Bronchial epithelial cell (primary cell): ENCODE measurements at regions not wholly inside any gene's neighbourhood (a gene's known extent, or its start where the extent isn't known, plus 50 kb on each side); places are given as distances from the start of the nearest gene placed in this dataset.

Experiments used
- DNase-seq: peaks from one replicate; pipeline ENCODE4 v3.0.0-alpha.2; 2010; ENCODE audit warnings: low read depth
- FAIRE-seq: peaks from 2 replicates; lab custom pipeline; 2011; peaks lifted over from hg19 to GRCh38; lab: Jason Lieb, UNC
- H3K27me3 ChIP-seq: 2 replicates; pipeline ENCODE4 v1.5.1; 2011; ENCODE audit warnings: low read length; ENCODE audit not compliant: control insufficient read depth, insufficient read depth
- H3K36me3 ChIP-seq: 2 replicates; pipeline ENCODE4 v1.5.1; 2011; ENCODE audit warnings: low read length; ENCODE audit not compliant: control insufficient read depth, insufficient read depth
- H3K4me3 ChIP-seq: 2 replicates; pipeline ENCODE4 v1.5.1; 2011; ENCODE audit warnings: mild to moderate bottlenecking, low read depth, low read length, control low read depth
- TF ChIP-seq, protein P1 (sequence below): IDR thresholded peaks from 2 replicates; pipeline ENCODE4 v1.5.1; 2011; ENCODE audit warnings: mild to moderate bottlenecking, moderate library complexity, low read length, control low read depth, inconsistent platforms; ENCODE audit not compliant: insufficient read depth, severe bottlenecking

DNA sequence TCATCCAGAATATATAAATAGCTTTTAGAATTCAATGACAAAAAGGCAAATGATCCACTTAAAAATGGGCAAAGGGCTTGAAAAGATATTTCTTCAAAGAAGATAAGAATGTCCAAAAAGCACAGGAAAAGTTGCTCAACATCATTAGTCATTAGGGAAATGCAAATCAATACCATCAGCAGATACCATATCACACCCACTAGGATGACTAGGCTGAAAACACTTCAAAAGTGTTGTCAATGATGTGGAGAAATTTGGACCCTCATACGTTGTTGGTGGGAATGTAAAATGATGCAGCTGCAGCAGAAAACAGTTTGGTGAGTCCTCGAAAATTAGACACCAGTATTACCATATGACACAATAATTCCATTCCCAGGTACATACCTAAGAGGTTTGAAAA is 303.6 kb upstream of the SLC35B3 start:
- peak; percentile 69 for DNase-seq
- TF ChIP-seq, protein P1, sequence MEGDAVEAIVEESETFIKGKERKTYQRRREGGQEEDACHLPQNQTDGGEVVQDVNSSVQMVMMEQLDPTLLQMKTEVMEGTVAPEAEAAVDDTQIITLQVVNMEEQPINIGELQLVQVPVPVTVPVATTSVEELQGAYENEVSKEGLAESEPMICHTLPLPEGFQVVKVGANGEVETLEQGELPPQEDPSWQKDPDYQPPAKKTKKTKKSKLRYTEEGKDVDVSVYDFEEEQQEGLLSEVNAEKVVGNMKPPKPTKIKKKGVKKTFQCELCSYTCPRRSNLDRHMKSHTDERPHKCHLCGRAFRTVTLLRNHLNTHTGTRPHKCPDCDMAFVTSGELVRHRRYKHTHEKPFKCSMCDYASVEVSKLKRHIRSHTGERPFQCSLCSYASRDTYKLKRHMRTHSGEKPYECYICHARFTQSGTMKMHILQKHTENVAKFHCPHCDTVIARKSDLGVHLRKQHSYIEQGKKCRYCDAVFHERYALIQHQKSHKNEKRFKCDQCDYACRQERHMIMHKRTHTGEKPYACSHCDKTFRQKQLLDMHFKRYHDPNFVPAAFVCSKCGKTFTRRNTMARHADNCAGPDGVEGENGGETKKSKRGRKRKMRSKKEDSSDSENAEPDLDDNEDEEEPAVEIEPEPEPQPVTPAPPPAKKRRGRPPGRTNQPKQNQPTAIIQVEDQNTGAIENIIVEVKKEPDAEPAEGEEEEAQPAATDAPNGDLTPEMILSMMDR, result no peak
- Histone ChIP-seq H3K27me3 (no peaks in the 10 kb centered on the region), H3K4me3 (no peak overlapping the region), H3K36me3 (no peaks in the 10 kb centered on the region)
- no peak for FAIRE-seq

DNA sequence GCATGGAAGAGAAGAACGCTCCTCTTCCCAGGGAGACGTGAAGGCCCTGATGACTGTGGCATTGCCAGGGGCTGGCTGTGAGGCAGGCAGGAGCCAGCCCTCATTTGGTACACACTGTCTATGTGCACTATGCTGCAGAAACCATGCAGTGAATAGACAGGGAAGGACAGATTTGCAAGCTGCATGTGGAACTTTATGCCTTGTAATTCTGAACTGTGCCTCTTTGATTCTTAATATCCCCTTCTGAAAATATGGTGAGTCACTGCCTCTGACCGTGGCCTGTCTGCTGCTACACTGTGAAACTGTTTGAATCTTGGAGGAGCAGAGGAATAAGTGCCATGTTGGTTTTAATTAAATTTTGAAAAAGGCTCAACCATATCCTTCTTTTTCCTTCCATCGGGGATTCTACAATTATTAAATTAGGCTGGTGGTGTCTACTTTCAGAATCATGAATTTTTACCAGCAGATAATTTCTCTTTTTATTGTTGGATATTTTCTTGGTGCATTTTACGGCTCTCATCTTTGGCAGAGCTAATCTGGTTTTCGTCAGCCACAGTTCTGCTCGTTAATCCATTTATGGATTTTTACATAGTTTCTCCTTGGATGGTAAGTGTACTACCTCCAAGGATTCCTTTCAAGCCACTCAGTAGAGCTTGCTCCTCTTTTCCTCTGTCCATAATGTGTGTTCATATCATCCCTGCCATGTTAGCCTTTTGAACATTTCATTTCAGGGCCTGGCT is 301.0 kb upstream of the SLC35B3 start:
- H3K4me3 ChIP-seq, result no peak overlapping the region
- H3K36me3 ChIP-seq, result no peaks in the 10 kb centered on the region
- FAIRE-seq, result no peak
- TF ChIP-seq, protein P1, result no peak
- no peaks in the 10 kb centered on the region for H3K27me3 ChIP-seq
- peak; percentile 5 for DNase-seq

DNA sequence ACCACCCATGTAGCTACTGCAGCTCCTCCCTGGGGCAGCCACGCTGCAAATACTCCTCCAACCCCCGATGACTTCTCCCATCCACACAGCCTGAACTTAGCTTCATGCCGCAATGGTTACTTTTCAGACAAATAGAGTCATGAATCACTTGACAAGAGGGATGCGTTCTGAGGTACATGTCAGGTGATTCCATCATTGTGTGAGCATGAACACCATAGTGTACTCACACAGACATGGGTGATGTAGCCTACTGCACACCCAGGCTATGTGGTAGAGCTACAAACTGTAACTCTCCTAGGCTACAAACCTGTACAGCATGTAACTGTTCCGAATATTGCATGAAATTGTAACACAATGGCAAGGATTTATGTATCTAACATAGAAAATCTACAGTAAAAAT is 298.5 kb upstream of the SLC35B3 start:
- no peaks in the 10 kb centered on the region for H3K36me3 ChIP-seq
- DNase-seq (no peak), FAIRE-seq (no peak)
- TF ChIP-seq, protein P1, result no peak
- H3K4me3 ChIP-seq, result no peak overlapping the region
- H3K27me3 ChIP-seq, result no peaks in the 10 kb centered on the region

DNA sequence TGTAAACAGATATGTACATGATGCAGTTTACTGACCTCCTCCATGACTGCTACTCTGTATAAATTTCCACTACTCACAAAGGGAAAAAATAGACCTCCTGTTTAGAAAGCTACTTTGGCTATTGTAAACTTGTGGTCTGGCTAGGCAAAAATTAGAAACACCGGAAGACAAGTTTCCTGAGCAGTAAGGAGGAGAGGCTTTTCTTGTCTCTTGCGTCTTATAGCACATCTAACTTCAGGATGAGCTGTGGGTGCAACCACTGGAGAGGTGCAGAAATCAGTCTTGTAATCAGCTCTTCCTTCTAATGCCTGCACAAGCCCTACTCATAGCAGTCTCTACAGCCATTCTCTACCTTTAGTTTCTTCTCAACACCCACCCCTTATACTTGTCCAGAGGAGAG is 296.5 kb upstream of the SLC35B3 start:
- FAIRE-seq, result no peak
- DNase-seq, result no peak
- TF ChIP-seq, protein P1, result no peak
- Histone ChIP-seq H3K27me3 (no peaks in the 10 kb centered on the region), H3K36me3 (no peaks in the 10 kb centered on the region), H3K4me3 (no peak overlapping the region)

DNA sequence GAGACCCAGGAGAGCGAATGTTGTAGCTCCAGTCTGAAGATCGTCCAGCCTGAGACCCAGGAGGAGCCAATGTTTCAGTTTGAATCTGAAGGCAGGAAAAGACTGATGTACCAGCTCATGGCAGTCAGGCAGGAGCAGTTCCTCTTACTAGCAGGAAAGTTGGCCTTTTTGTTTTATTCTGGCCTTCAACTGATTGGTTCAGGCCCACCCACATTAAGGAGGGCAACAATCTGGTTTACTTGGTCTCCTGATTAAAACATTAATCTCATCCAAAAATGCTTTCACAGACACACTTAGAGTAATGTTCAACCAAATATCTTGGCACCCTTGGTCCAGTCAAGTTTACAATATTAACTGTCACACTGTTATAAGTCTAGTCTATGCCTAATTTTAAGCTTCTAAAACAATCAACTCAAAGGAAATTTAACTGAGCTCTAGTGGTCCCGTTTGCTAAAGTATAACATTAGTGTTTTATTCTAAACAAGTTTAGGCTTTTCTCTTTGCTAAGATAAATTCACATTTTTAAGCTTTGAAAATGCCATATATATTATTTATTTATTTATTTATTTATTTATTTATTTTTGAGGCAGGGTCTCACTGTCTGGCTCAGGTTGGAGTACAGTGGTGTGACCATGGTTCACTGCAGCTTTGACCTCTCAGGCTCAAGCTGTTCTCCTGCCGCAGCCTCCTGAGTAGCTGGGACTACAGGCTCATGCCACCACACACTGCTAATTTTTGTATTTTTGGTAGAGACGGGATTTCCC is 275.5 kb upstream of the SLC35B3 start:
- TF ChIP-seq, protein P1, result no peak
- no peak for FAIRE-seq

More for the DNA sequence above, 275.5 kb upstream of the SLC35B3 start:
- Histone ChIP-seq H3K27me3 (no peaks in the 10 kb centered on the region), H3K4me3 (no peak overlapping the region), H3K36me3 (no peaks in the 10 kb centered on the region)
- DNase-seq, result no peak
